NCI-H1417 treated with DMSO at 0.1 percent for 48 hours (cell line): ENCODE measurements at regions not wholly inside any gene's neighbourhood (a gene's known extent, or its start where the extent isn't known, plus 50 kb on each side); places are given as distances from the start of the nearest gene placed in this dataset.

Experiments used
- DNase-seq: peaks from one replicate; lab custom pipeline; 2025; lab: John Stamatoyannopoulos, UW

DNA sequence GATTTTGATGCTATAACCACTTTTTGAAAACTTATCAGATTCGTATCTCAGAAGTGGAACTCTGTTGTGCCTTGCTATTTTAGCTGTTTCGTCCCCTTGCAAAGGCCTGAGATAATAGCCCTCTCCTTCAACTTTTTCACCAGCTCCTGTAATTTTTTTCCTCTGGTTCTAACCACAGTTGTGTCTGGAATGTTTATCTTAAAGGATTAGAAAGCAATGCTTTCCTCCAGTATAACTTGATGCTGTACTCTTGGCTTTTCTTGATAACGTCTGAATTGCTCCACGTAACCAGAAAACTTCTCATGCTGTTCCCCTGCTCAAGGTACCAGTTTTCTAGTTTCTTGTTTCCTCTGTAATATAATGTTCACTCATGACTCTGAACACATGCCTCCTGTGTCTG lies 209.4 kb downstream of the DTWD2 start:
- DNase-seq = no peak

DNA sequence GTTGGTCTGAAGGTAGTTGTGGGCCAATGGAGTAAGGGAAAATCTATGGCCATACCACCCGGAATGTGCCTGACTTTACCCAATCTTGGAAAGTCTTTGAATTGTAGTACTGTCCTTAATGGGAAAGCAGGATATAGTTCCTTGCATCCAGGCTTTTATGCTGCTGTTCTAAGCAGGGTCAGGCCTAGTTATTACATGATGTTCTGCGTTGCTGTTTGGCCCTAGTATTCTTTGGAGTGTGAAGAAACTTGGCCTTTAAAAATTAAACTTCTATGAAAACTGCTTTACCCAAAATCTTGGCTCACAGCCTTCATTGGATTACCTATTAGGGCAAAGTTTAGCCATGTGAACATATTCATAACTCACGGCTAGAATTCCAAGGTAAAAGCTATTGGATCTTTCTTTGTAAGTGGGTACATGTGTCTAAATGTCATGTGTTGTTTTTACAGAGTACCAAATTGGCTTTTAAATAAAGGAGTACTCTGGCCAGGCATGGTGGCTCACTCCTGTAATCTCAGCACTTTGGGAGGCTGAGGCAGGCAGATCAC lies 211.1 kb downstream of the DTWD2 start:
- DNase-seq = no peak

DNA sequence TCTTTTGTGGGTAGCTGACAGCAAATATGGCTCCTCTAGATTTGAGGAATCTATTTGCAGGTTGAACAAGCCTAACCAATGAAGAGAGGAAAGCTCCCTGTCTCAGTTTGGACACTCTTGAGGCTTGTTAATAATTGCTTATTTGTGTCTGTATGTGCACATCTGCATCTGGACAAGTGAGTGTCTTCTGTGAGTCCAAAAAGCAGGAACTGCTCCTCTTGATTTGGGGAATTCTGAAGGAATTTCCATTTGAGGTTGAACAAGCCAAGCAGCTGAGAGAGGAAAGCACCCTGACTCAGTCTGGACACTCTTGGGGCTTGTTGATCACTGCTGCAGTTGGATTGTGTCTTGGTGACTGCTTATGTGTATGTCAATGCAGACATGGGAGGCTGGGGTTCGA lies 211.6 kb downstream of the DTWD2 start:
- DNase-seq = no peak

DNA sequence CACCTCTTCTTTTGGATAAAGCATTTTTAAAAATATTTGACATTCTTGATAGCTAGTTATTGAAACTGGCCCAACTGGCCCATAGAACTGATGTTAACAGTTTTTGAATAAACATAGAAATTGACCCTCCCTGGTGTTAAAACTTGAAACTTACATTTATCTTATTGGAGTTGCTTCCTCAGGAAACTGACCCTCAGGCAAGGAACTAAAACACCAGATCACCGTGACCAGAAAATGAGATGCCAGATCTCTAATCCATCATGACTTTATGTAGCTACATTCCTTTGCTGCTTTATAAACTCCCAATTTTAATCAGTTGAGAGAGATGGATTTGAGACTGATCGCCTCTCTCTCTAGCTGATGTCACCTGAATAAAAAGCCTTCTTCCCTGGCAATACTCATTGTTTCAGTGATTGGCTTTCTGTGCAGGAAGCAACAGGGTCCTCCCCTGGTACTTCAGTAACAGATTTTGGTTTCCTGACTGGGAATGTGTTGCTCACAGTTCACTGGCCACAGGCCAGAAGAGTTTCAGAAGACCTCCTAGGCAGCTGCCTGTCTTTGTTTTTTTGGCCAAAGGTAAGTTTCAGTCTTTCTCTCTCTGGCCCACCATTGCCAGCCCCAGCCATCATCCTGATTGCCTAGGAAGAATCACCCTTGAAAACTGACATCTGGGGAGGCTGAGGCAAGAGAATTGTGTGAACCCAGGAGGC lies 212.4 kb downstream of the DTWD2 start:
- no peak for DNase-seq

DNA sequence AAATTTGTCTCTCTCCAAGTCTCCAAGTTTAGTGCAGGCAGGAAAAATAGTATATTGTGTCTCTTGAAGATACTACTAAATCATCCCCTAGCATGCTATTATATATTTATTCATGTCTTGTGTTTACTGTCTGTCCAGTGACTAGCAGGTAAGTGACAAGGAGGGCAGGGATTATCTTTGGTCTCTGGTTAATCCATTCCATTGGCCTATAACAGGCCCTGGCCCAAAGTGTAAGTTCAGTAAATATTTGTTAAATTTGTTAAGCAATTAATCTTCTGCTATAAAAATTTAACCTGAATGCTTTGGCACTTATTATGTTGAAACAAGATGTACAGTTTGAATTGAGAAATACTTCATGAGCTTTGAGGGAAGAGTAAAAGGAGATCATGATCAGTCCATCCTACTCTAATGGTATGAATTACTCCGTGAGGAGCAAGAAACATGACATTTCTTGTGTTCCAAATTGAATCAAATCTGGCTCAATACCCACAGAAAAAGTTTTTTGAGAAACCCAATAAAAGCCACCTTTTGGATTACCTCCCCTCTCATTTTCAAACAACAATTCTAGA lies 219.7 kb downstream of the DTWD2 start:
- DNase-seq = no peak

DNA sequence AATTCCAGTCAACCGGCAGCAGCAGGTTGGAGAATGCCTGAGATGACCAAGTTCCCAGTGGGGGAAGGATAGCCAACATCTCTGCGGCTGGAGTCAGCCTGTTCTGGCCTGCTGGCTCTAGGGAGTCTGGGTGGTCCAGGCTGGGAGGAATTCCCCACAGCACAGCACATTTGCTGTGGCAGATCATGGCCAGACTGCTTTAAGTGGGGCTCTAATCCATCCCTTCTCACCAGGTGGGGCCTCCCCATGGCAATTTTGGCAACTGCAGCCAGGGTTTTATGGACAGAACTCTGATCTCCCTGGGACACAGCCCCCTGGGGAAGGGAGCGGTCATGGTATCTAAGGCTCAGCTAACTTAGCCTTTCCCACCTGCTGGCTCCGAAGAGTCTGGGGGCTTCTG lies 226.1 kb downstream of the DTWD2 start:
- DNase-seq = no peak

DNA sequence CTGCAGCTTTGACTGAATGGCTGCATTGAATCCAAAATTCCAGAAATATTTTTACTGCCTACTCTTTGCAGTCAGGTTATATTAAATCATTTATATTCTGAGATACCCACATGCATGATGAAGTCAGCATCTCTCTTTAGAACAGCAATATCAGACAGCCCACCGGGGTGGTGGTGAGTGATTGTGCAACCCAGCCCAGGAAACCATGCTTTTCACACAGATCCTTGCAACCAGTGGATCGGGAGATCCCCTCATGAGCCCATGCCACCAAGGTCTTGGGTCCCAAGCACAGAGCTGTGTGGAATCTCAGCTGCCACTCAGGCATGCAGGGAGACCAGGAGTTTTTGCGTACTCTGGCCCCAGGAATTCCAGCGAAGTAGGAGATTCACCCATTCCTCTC lies 226.5 kb downstream of the DTWD2 start:
- DNase-seq = no peak

DNA sequence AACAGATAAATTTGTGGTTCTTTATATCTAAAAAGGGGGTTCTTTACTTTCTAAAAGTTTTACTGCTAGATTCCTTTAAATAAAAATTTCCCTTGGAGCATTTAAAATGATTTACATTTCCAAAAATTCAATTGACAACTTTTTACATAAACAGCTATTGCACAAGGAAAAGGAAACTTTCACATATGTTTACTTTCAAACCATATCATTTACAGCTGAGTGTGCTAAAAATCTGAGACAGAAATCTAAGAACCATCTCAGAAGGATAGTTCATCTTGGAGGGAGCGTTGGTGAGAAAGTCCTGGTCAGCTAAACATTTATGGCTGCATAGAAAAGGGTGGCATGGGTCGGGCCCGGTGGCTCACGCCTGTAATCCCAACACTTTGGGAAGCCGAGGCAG lies 235.4 kb downstream of the DTWD2 start:
- DNase-seq = no peak

DNA sequence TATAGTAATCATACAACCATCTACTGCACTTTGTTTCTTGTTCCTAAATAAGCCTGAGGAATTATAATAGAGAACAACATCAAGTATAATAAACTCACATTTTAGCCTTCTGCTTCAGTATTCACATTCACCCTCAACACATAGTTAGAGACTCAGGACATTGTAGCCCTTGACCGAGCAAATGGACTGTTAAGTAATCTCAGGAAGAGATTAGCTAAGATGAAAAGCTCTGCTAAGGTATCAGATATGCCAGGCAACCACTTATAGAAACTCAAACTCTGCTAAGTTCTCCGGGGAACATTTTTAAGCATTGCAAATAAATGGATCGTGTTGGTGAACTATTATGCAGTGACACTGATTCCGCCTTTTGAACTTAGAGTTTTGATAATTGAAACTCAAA lies 252.0 kb downstream of the DTWD2 start:
- DNase-seq = no peak

DNA sequence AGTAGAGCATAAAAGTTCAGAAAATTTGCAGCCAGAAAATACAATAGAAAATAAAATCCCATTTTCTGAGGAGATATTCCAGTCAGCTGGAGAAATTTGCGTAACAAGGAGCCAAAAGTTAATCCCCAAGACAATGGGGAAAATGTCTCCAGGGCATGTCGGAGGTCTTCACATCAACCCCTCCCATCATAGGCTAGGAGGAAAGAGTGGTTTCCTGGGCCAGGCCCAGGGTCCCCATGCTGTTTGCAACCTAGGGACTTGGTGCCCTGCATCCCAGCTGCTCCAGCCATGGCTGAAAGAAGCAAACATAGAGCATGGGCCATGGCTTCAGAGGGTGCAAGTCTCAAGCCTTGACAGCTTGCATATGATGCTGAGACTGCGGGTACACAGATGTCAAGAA lies 255.0 kb downstream of the DTWD2 start:
- DNase-seq = no peak

DNA sequence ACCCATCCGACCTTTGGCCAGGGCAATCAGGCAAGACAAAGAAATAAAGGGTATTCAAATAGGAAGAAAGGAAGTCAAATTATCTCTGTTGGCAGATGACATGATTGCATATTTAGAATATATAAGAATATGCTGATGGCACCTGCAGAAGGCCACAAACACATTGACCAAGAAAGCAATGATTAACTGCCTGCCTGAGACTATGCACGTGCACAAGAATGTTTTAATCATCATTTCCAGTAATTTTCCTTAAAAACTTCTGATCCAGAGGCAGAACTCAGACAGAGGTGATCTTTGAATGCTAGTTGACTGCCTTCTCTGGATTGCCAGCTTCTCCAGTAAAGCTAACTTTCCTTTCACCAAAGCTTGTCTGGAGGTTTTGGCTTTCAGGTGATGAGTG lies 260.2 kb downstream of the DTWD2 start:
- no peak for DNase-seq

DNA sequence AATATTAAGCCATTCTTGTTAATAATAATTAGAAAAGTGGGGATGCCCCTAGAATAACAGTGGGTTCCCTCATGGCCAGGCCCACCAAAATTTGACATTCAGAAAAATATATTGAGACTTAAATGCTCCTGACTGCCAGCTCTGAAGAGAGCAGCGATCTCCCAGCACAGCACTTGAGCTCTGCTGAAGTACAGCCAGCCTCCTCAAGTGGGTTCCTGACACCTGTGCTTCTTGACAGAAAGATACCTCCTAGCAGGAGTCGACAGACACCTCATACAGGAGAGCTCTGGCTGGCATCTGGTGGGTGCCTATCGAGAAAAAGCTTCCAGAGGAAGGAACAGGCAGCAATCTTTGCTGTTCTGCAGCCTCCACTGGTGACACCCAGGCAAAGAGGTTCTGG lies 261.5 kb downstream of the DTWD2 start:
- no peak for DNase-seq

DNA sequence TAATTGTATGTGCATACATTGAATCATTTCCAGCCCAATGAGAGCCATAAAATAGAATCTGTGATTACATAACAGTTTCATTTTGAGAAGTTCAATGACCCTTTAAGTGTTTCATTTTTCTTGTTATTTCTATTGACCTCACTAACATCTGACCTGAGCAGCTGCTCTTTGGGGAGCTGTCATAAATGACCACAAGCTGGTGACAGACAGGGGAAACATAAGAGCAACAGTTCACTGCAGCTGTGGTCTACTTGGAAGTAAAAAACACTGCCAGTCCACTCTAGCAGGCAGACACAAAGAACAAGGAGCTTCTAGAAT lies 265.4 kb downstream of the DTWD2 start:
- DNase-seq = no peak

DNA sequence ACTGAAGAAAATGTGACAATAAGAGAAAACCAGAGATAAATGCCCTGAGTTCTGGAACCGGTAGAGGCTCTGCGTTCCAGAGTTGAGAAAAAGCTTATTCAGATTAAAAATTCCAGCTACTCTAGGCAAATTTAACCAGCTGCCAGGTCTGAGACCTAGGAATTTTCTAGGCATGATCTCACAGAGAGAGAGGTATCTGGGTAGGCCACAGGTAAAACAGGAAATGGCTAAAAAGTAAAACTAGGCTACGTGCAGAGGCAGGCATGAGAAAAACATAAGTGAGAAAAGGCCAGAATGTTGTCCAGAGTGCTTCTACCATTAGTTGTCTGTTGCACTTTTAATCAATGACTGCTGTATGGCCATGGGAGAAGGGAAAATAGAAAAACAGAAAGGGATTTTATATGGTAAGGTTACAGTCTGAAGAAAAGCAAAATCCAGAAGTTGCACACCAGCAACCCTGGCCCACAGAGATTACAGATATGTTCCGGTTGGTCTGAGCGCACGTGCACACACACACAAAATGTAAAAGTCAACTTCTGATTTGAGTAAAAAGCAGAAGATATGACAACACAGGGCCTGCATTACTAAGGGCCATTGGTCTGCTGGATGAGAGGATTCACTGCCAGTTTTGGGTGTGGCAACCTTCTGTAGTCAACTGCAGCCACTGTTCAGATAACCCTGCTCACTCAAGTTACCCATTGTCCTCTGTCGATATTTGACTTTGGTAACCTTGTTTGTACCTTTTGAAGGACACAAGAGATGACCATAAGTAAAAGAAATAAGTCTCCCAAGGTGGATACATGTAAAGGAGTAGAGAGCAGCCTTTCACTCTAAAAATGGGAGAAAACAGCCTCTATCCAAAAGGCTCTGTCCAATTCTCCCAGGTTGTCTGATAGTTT lies 266.0 kb downstream of the DTWD2 start:
- DNase-seq = no peak

DNA sequence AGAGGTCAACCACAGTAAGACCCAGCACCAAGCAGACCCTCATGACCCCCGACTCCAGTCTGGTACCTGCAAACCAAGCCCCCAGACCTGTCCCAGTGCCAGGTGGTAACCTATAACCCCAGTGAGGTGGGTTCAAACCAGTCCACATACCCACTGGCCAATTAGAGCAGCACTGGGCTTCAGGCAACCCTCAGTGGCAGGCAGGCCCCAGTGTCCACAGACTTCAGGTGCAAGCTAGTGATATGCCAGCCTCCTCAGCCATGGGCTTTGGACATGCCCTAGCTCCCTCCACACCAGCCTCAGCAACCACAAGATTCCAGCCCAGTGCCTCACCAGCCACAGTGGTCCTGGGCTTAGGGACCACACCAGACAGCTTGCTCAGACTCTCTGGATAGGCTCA lies 276.6 kb downstream of the DTWD2 start:
- no peak for DNase-seq

DNA sequence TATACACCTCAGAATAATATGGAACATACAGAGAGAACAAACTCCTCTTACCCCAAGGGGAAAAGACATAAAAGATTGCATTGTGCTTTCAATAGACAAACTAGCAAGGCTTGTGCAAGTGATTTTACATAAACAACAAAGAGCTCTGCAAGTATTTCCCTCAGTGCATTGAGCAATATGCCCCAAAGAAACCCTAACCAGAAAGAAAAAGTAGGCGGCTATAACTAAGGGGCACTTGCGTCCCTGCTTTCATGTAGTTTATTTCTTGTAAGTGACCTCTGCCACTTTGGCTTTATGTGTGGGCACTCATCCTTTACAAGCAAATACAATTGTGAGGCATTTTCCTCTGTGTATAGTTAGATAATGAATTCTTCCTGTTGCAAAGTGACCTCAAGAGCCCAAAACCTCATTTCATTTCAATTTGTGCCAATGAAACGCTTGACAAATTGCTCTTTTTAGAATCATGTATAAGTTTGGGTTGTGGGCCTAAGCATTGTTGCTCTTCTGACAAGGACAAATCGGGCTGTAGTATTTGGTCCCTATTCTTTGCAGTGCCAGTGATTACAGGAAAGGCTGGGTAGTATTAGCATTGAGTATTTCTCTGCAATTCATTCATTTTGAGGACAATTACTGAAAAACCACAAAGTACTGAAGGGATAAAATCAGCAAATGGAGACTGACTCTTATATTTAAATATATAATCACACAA lies 282.2 kb downstream of the DTWD2 start:
- DNase-seq = no peak

DNA sequence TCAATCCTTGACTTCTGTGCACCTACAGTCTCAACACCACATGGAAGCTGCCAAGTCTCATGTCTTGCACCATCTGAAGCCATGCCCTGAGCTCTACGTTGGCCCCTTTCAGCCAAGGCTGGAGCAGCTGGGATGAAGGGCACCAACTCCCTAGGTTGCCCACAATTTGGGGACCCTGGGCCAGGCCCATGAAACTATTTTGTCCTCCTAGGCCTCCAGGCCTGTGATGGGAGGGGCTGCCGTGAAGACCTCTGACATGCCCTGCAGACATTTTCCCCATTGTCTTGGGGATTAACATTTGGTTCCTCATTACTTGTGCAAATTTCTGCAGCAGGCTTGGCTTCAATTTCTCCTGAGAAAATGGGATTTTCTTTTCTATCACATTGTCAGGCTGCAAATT lies 285.1 kb downstream of the DTWD2 start:
- DNase-seq = no peak

DNA sequence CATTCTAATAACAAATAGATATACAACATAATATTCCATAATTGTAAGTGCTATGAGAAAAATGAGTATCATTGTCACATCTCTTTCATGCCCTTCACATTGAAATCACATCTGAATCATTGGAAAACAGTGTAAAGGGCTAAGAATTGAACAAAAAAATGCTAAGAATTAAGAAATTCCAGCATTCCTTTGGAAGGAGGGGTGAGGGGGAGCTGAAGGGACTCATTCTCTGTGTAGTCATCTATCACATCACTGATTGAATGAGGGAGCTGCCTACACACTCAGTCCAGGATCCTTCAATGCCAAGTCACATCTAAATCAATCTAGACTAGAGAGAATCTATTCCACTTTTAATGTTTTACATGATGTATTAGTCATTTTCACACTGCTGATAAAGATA lies 286.6 kb downstream of the DTWD2 start:
- DNase-seq = no peak

DNA sequence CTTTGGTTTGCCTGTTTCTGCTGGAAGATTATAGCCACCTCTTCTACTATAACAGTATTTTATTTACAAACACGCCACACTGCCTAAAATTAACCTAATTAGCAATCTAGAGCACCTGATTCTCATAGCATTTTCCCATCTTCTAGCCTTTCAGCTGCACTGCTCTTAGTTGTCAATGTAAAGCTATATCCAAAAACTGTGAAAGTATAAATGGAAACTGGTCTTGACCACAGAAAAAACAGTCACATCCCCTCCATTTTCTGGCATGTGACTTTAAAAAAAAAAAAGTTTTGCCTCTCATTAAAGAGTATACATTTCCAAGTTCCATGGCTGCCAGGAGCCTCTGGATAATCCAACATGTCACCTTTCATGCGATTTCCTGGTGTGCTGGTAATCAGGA lies 287.8 kb downstream of the DTWD2 start:
- DNase-seq = no peak

DNA sequence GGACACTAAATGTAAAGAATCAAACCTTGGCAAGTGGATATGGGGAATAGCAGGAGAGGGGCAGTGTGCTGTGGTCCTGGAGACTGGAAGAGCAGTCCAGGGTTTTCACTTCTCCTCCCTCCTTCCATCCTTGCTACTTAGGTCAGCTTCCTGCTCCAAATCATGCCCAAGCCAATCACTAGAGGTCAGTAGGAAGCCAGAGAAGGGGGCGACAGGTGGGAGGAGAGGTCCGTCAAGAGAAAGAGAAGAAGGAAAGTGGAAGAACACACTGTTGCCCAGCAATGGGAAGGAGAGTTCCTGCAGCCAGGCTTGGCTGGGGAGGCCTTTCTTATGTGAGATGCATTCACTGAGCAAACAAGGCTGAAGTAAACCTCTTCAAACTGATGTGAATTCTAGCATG lies 289.6 kb downstream of the DTWD2 start:
- DNase-seq = no peak

DNA sequence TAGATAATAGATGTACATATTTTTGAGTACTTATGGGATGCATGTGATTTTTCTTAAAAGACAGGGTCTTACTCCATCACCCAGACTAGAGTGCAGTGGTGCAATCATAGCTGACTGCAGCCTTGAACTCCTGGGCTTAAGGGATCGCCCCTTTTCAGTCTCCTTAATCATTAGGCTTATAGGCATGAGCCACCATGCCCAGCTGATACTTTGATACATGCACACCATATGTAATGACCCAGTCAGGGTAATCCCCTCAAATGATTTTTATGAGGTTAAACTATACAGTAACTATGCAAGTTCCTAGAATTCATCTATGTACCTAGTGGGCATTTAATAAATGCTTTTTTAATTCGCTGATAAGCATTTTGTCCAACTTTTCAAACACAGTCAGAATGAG lies 292.3 kb downstream of the DTWD2 start:
- DNase-seq = no peak

DNA sequence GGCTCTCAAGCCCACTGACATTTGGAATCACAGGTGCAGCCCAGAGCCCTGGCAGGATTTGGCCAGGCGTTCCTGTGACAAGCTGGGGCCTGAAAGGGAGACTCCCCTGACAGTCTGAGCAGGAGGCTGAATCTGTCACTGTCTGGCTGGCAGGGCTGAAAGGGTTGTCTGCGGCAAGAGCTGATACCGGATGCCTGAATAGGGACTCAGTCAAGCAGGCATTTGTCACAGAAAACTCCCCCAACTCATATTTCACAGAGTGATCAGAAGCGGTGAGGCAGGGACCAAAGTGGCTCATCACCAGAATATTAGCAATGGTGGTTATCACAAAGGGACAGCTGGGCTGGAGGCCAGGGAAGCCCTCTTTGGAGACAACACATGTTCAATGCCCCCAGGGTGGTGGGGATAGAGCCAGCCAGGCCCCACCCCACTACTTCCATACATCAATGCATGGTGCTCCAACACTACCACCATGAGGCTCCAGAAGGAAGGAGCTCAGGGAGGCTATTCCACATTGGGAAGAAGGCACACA lies 295.5 kb downstream of the DTWD2 start:
- no peak for DNase-seq
